ENCODE measurements at regions not wholly inside any gene's neighbourhood (a gene's known extent, or its start where the extent isn't known, plus 50 kb on each side); places are given as distances from the start of the nearest gene placed in this dataset.

GRCh38 chr15:60121845-60122244 is 117.7 kb downstream of the FOXB1 start:
- Histone ChIP-seq H3K4me1 (no peaks in the 10 kb centered on the region), H3K27ac (no peak overlapping the region), H3K9me3 (no peaks in the 10 kb centered on the region), H3K27me3 (peaks cover 3 to 34% (median 7%) of the 10 kb centered on the region in 3 donors), H3K4me3 (no peak overlapping the region), H3K36me3 (no peaks in the 10 kb centered on the region)
- no peak for DNase-seq
- intact Hi-C loops (cut with DNase I): no loop called here
- WGBS, 2 donors: 82 to 84% methylated on average over 4 of the region's 4 CpGs
- TF ChIP-seq POLR2A (IDR thresholded peaks at IDR 0.05) (no peak), CTCF (IDR thresholded peaks at IDR 0.05) (no peak), POLR2AphosphoS5 (IDR thresholded peaks at IDR 0.05) (no peak), EP300 (IDR thresholded peaks at IDR 0.05) (no peak)

- intact Hi-C loops (cut with DNase I): no loop called here
- H3K27me3 ChIP-seq: peaks cover 3 to 25% (median 7%) of the 10 kb centered on the region in 3 donors
- H3K4me1 ChIP-seq: peaks cover 0 to 5% (median 0%) of the 10 kb centered on the region in 4 donors
- no peaks in the 10 kb centered on the region for H3K36me3 ChIP-seq
- TF ChIP-seq POLR2AphosphoS5 (IDR thresholded peaks at IDR 0.05): no peak
- no peak for TF ChIP-seq EP300 (IDR thresholded peaks at IDR 0.05)
- no peak for TF ChIP-seq CTCF (IDR thresholded peaks at IDR 0.05)
- no peak for TF ChIP-seq POLR2A (IDR thresholded peaks at IDR 0.05)
- no peak for DNase-seq
- 84 to 89% methylated on average over 3 of the region's 3 CpGs for WGBS, 2 donors
- no peak overlapping the region for H3K4me3 ChIP-seq
- H3K27ac ChIP-seq: no peak overlapping the region
- no peaks in the 10 kb centered on the region for H3K9me3 ChIP-seq
These were observed 118.6 kb downstream of the FOXB1 start for GRCh38 chr15:60122691-60123090.

- TF ChIP-seq CTCF (IDR thresholded peaks at IDR 0.05): no peak
- H3K4me3 ChIP-seq: no peak overlapping the region
- H3K27ac ChIP-seq: no peak overlapping the region
- DNase-seq: no peak
- H3K36me3 ChIP-seq: no peaks in the 10 kb centered on the region
- 71 to 80% methylated on average over 6 of the region's 6 CpGs for WGBS, 2 donors
- intact Hi-C loops (cut with DNase I): no loop called here
- H3K27me3 ChIP-seq: peaks cover 0 to 7% (median 7%) of the 10 kb centered on the region in 3 donors
- H3K4me1 ChIP-seq: peaks cover 0 to 9% (median 3%) of the 10 kb centered on the region in 4 donors
- H3K9me3 ChIP-seq: no peaks in the 10 kb centered on the region
These were observed 120.5 kb downstream of the FOXB1 start for GRCh38 chr15:60124460-60125070.

GRCh38 chr15:60125334-60125733 is 121.2 kb downstream of the FOXB1 start:
- peaks cover 0 to 5% (median 0%) of the 10 kb centered on the region in 3 donors for H3K27me3 ChIP-seq
- DNase-seq: no peak
- H3K9me3 ChIP-seq: no peaks in the 10 kb centered on the region
- H3K4me1 ChIP-seq: peaks cover 0 to 9% (median 3%) of the 10 kb centered on the region in 4 donors
- TF ChIP-seq POLR2AphosphoS5 (IDR thresholded peaks at IDR 0.05) (no peak), EP300 (IDR thresholded peaks at IDR 0.05) (no peak), CTCF (IDR thresholded peaks at IDR 0.05) (no peak)
- no peak overlapping the region for H3K27ac ChIP-seq
- intact Hi-C loops (cut with DNase I): no loop called here
- 79 to 80% methylated on average over 7 of the region's 7 CpGs for WGBS, 2 donors
- H3K4me3 ChIP-seq: no peak overlapping the region
- no peaks in the 10 kb centered on the region for H3K36me3 ChIP-seq

GRCh38 chr15:60126200-60126599 is 122.1 kb downstream of the FOXB1 start:
- H3K9me3 ChIP-seq: no peaks in the 10 kb centered on the region
- H3K27me3 ChIP-seq: no peaks in the 10 kb centered on the region
- H3K27ac ChIP-seq: no peak overlapping the region
- TF ChIP-seq EP300 (IDR thresholded peaks at IDR 0.05): no peak
- TF ChIP-seq CTCF (IDR thresholded peaks at IDR 0.05): no peak
- DNase-seq: no peak
- WGBS, 2 donors: 86 to 91% methylated on average over 4 of the region's 4 CpGs
- H3K4me1 ChIP-seq: peaks cover 0 to 9% (median 3%) of the 10 kb centered on the region in 4 donors
- no peaks in the 10 kb centered on the region for H3K36me3 ChIP-seq
- H3K4me3 ChIP-seq: no peak overlapping the region
- intact Hi-C loops (cut with DNase I): no loop called here

Measured in sigmoid colon (tissue), 6 donors.